ENCODE measurements at regions not wholly inside any gene's neighbourhood (a gene's known extent, or its start where the extent isn't known, plus 50 kb on each side); places are given as distances from the start of the nearest gene placed in this dataset.
"Not testable (repeated sequence)": the region's sequence is repeated elsewhere in the genome, so short reads cannot be mapped to it uniquely, and the experiment has no call there.

- DNase-seq (ENCODE audit: low read depth), result no peak
Measured at GRCh38 chr18:76605341-76605929, 110.4 kb upstream of the ZNF516 start.

GRCh38 chr18:76604935-76605240, 109.8 kb upstream of the ZNF516 start:
- DNase-seq (ENCODE audit: low read depth), result no peak

GRCh38 chr18:76604108-76604934, 109.3 kb upstream of the ZNF516 start:
- no peak for DNase-seq (ENCODE audit: low read depth)

- no peak for DNase-seq (ENCODE audit: low read depth)
Measured at GRCh38 chr18:76602191-76602590, 107.1 kb upstream of the ZNF516 start.

- not testable (repeated sequence) for DNase-seq (ENCODE audit: low read depth)
Measured at GRCh38 chr18:76600076-76600475, 105.0 kb upstream of the ZNF516 start.

GRCh38 chr18:76594966-76595365, 99.9 kb upstream of the ZNF516 start:
- DNase-seq (ENCODE audit: low read depth), result no peak

- no peak for DNase-seq (ENCODE audit: low read depth)
Measured at GRCh38 chr18:76593843-76594242, 98.8 kb upstream of the ZNF516 start.

GRCh38 chr18:76592981-76593381, 97.9 kb upstream of the ZNF516 start:
- no peak for DNase-seq (ENCODE audit: low read depth)

- no peak for DNase-seq (ENCODE audit: low read depth)
Measured at GRCh38 chr18:76592096-76592495, 97.1 kb upstream of the ZNF516 start.

- DNase-seq (ENCODE audit: low read depth), result no peak
Measured at GRCh38 chr18:76589866-76590265, 94.8 kb upstream of the ZNF516 start.

- DNase-seq (ENCODE audit: low read depth), result no peak
Measured at GRCh38 chr18:76589316-76589715, 94.3 kb upstream of the ZNF516 start.

GRCh38 chr18:76588601-76589226, 93.7 kb upstream of the ZNF516 start:
- no peak for DNase-seq (ENCODE audit: low read depth)

GRCh38 chr18:76587879-76588271, 92.8 kb upstream of the ZNF516 start:
- DNase-seq (ENCODE audit: low read depth), result no peak

GRCh38 chr18:76587147-76587878, 92.3 kb upstream of the ZNF516 start:
- DNase-seq (ENCODE audit: low read depth), result no peak

GRCh38 chr18:76584414-76585310, 89.6 kb upstream of the ZNF516 start:
- DNase-seq (ENCODE audit: low read depth), result no peak

- DNase-seq (ENCODE audit: low read depth), result no peak
Measured at GRCh38 chr18:76581261-76581660, 86.2 kb upstream of the ZNF516 start.

- no peak for DNase-seq (ENCODE audit: low read depth)
Measured at GRCh38 chr18:76580288-76580962, 85.4 kb upstream of the ZNF516 start.

GRCh38 chr18:76579301-76579695, 84.3 kb upstream of the ZNF516 start:
- no peak for DNase-seq (ENCODE audit: low read depth)

GRCh38 chr18:76578571-76579300, 83.7 kb upstream of the ZNF516 start:
- no peak for DNase-seq (ENCODE audit: low read depth)

GRCh38 chr18:76573325-76574025, 78.4 kb upstream of the ZNF516 start:
- peak; percentile 65 for DNase-seq (ENCODE audit: low read depth)
